GM21786 (cell line): ENCODE measurements at regions not wholly inside any gene's neighbourhood (a gene's known extent, or its start where the extent isn't known, plus 50 kb on each side); places are given as distances from the start of the nearest gene placed in this dataset.
A peak's percentile ranks its signal among the peaks of the same experiment; 100 is the strongest.

Experiments
- ATAC-seq: cut with Tn5 transposase; IDR thresholded peaks from one replicate; pipeline ENCODE4 v1.9.1; 2021; ENCODE audit not compliant: unreplicated experiment

DNA sequence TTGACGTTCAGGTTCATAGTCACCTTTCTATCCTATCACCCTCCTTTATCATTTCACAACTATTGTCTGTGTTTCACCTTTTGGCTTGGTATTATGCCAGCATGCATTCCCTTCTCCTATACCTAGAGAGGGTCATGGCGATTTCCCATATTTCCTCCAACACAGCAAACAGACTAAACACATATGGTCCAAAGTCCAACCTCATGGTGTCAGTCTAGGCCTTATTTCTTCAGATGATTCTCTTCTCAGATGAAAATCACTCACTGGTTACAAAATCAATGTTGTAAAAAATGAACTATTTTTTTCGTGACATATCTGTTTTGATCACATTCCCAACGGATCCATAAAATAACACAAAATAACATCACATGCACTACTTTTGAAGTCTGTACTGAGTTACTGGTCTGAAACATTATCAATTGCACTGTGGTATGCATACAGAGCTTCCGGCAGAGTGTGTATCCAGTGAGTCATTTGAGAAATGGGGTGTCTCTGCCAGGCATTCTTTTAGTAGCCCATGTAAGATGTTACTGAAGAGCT is 204.8 kb upstream of the GALNT5 start:
- ATAC-seq, result no peak

DNA sequence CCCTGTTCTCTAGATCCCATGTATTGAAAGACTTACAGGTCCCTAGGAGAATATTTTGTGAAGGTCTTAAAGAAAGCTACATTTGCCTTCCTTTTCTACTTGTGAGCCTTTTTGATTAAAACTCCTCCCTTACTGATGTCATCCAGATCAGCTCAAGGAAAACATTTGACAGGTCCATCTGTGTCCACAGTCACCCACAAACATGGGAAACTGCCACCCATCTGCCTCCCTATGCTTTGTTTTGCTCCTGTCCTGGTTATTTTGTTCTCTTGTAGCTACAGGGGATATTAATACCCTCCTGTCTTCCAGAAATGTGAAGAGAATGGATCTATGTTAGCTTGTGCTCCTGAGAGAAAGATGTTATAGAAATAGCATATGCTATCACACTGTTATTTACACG is 203.6 kb upstream of the GALNT5 start:
- ATAC-seq, result no peak

DNA sequence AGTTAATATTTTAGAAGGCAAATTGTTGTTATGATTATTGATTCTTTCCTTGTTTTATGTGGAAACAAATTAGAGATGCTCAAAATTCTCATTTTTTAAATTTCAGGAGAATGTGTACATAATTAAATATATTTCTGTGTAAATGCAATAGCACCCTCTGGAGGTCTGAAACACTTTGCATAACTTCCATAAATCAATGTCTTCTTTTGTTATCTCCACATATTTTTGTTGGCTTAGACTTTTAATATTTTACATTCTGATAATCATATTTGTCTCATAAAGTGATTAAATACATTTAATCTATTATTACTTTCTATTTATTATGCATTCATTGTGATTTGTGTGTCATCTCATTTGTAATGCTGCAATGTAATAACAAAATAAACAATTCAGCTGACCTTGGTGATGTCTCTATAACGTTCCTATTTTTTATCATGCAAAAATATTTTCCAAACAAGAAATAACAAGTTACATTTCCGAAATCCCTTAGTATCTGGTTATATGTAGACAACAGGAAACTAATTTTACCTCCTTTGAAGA is 201.8 kb upstream of the GALNT5 start:
- no peak for ATAC-seq

DNA sequence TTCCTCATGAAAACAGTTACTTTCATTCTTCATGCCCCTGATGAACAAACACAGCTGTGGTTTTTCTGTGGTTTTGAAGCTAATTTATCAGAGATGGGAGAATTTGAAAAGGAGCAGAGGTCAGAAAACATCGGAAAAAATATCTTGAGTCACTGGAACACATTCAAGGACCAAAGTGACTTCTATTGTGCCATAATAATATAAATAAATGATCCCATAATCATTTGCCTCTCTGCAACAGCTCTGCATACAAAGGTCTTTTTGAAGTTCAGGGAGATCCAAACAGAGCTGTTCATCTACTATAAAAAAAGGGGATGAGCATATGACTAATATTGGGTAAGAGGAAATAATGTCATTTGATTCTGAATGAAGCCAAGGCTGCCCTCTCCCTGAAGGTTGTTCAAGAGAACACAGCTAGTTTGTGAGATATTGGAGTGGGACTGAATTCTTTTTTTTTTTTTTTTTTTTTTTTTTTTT is 201.3 kb upstream of the GALNT5 start:
- no peak for ATAC-seq

DNA sequence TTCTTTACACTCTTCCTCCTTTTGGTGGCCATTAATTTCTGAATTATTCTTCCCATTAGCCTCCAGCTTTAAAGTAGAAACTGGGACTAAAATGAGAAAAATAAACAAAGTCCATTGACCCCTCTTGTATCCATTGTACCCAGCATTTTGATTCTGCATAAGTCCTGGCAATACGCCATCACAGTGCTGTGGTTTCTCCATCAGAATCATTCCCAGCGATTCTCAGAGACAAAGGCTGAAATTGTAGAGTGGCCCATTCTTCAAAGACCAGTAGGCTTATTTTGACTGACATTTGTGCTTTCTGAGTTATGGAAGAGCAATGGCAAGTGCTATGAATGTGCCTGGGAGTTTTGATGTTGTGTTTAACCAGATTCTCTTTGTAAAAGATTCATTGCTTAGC is 199.3 kb upstream of the GALNT5 start:
- no peak for ATAC-seq

DNA sequence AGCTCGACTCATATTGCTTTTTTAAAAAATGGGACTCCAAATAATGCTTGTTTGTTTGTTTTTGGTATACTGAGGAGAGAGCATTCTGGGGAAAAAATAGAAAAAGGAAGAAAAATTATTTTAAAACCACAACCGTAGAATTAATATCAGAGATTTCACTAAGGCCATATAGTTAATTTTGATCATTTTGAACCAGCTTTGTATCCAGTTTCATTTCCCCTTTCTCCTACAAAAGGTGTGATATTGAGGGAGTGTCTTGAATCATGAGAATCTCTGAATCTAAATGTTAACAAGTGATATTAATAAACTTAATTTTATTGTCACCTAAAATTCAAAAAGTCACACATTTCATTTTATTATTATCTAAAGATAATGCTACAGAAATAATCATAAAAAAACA is 198.5 kb upstream of the GALNT5 start:
- ATAC-seq, result no peak

DNA sequence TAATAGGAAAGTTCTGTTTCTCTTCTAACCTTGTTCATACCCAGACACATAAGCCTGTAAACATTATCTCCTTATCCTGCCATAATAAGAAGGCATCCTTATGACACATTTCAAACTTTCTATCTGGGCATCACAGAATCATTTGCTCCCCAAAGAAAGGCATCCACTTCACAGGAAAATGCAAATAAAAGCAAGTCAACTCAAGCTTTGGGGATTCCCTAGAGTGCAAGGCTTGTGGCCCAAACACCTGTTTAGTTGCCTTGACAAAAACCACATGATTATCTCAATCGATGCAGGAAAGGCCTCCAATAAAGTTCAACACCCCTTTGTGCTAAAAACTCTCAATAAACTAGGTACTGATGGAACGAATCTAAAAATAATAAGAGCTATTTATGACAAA is 195.7 kb upstream of the GALNT5 start:
- ATAC-seq, result peak; percentile 89

DNA sequence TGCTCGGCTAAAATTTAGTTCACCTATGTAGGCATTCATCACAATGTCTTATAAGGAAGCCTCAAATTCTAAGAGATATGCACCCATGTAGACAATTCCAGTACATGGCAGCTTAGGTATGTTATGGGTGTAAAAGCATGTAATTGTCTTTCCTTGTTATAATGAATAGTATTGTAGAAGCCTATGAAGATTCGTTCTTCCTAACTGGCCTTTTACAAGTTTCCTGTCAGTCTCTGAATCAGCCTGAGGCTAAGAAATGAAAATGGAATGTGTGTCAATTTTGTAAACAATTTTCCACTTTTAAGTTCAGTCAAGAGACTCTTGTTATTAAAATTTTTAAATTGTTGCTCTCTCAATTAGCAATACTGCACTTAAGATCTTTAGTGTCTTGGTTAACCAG is 189.9 kb upstream of the GALNT5 start:
- ATAC-seq, result no peak

DNA sequence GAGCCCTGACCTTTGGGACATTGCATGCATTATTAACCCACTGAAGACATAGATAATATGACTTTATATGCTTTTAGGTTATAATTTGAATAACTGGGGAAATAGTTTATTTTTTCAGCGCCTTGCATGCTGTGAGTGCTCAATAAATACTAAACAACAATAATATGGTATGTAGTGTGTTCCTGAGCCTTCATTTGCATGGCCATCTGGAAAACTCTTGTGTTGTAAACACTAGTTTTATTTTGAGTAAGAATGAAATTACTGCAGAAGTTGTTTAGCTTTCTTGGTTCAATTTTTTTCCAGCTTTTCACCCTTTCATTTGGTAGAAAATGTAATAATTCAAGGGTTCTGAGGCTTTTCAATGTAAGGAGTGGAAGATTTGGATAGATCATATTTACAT is 189.3 kb upstream of the GALNT5 start:
- no peak for ATAC-seq

DNA sequence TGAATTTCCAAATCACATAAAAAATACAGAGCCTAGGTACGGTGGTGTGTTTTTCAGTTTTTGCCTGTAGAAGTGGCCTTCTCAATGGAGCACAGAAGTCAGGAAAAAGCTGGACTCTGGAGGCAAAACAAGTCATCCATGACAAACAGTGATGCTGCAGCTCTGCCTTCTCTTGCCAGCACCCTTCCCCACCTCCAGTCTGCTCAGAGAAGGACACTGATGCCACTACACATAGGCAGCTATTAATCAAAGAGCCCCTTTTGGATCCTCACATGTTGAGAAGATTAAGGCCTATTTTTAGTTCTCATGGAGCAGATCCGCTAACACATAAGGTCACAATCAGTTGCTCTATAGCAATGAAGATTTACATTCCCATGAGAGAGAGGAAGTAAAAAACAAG is 181.6 kb upstream of the GALNT5 start:
- no peak for ATAC-seq

DNA sequence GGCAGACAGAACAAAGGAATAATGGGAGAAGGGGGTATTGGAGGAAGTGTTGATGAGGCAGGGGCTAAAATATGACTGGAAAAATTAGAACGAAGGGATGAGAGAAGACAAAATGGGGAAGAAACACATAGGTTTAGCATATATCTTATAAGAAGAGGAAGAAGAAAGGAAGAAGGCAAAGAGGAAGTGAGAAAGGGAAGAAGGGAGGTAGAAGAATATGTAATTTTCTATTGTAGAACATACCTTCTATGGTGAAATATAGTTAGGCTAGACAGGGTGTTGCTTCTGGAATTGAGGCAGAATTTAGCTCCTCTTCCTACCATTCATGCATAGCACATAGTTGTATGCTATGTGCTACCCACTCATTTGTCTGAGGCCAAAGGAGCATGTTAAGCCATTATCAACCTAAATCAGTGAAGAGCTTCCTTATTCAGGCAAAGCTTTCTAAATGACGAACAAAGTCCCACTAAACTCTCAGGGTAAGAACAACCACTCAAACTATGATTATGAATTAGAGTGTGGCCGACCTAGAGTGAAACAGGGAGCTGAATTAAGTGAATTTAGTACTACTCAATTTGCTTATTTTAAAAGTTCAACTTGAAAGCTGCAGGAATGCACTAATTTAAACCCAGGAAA is 180.9 kb upstream of the GALNT5 start:
- ATAC-seq, result peak; percentile 27

DNA sequence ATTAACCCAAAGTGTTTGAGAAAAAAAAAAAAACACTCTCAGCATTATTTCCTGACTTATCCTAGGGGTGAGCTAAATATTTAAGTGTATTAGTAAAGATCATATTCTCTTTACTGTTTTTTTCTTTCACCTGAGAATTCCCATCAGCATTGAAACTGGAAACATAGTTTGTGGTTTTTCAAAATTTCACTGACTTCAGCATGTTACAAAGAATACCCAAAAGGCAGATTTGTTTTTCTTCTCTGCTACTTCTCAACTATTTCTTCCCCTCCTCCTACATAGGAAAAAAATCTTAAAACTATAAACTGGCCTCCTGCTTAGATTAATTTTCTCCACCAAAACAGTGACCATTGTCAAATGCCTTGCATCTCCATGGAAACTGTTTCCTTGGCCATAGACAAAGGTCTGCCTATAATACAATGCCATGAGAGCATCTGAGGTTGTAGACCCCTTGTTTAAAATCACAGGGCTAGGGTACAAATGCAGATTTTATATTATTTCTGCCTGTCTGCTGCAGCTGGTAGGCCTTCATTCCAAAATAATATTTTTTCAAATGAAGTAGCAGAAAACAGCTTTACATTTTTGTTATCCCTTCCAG is 179.7 kb upstream of the GALNT5 start:
- ATAC-seq, result no peak

DNA sequence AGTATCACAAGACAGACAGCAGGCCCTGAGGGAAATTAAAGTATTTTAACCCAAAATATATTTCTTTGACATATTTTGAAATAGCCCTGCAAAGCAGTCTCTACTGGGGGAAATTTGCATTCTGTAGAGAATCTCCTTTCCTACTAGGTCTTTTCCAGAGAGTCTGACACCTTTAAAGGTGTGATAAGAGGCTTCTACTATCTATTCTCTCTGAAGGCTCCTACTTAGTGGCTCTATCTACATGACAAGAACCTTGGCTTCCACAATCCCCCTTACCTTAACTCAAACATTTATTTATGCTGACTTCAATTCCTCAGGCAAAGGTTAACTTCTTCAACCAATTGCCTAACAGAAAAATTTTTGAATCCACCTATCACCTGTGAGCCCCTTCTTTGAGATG is 174.6 kb upstream of the GALNT5 start:
- no peak for ATAC-seq

DNA sequence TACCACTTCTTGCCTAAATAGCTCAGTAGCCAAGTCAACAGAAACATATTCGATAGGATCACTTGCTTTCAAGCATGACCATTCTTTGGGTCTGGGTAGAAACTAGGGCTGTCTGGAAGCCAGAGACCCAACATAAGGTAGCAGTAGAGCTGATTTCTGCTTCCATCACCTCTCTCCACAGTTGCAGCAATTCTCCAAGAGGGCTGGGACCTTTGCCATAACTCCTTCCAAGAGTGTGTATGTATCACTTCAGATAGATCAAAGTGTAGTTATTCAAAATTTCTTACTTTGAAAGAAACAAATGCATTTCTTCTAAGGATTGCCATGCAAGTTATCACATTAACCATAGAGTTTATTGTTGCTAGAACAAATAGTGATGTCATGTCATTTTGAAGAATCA is 172.0 kb upstream of the GALNT5 start:
- ATAC-seq, result no peak

DNA sequence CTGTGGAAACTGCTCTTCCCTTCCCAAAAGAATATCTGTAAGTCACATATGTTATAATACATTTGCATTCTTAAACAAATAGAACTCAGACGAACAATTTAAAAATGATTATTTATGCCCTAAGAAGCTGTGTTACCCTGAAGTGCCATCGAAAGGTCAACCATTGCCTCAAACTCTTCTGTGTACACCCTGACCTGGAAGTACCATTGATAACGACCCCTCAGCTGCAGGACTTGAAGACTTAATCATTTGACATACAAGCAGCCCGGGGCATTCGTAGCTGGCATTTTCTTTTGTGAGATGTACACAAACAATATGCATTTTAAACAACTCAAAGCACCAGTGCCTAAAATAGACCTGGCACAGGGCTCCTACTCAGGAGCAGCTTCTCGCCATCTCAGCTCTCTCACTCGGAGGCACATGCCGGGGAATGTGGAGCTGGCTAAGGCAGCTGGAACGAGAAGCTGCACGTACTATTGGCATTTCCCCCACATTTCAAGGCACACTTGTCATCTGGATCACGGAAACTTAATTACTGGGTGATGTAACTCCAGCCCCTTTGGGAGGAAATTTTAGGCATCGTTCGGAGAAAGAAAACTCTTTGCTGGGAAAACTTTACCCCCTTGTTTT is 170.0 kb upstream of the GALNT5 start:
- no peak for ATAC-seq

DNA sequence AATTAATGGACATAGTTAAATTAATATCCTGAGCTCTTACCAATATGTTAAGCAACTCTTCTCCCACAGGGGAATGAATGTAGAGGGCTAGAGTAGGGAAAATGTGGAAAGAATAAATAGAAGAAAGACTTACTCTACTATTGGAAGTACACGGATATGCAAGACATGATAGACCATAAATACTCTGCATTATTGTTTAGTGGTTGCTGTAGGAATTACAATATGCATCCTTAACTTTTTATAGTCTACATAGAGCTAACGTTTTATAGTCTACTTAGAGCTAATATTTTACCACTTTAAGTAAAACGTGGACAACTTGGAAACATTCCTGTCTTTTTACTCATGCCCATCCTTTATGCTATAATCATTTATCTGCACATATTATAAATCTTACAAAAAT is 163.8 kb upstream of the GALNT5 start:
- ATAC-seq, result no peak

DNA sequence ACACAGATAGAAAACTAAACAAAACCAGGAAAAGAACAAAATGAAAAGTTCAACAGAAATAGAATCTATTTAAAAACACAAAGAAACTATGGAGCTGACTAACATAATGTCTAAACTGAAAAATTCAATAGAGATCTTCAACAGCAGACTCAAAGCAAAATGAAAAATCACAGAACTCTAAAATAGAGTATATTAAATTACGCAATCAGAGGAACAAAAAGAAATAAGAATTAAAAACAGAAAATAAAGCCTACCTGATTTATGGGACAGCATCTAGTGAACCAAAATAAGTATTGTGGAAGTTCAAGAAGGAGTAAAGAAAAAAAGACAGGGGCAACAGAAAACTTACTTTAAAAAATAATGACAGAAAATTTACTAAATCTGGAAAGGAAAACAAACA is 152.1 kb upstream of the GALNT5 start:
- ATAC-seq, result no peak

DNA sequence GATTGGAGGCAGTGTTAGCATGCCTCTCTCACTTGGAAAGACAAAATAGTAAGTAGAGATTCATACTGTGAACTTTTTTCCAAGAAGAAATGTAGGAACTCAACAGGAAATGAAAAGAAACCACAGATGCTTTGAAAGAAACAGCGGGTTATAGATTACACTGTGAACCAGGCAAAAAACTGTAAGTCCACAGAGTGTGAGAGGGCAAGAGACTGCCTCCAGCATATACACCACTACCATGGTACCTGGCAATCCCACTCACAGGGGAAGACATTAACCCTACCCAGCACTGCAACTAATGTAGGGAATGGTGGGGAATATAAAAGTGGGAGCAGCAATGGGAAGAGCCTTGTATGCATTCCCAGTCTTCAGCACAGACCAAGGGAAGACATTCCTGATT is 150.6 kb upstream of the GALNT5 start:
- ATAC-seq, result no peak

DNA sequence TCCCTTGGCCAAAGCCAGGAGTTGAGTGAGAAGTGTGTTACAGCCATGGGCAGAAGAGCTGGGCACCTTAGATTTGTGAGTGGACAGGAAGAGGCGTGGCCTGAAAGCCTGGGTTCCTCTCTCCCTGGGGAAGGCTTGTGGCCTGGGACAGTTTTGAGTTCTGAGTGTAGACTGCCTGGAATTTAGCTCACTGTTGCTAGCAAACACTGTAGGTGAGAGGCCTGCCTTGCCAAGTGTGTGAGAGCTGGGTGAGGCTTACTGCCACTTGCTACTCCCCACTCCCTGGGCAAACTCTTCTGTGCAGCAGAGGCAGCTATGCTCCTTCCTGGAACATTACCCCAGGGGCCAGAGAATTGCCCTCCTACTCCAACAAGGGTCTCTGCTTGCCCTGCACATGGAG is 150.0 kb upstream of the GALNT5 start:
- peak; percentile 46 for ATAC-seq

DNA sequence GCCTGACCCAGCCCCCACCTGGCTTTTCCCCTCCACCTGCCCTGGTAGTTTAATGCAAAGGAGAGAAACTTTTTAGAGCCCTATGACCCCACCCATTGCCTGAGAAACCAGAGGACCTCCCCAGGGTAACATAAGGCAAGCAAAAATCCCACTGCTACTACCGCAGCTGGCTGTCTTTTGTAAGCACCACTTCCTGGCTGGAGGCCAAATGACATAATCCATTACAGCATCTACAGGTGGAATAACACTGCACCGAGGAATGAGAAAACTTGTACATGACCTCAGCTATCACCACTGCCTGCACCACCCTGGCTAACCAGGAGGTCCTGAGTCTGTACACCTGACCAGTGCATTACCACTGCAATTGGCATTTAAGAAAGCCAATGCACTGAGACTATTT is 149.6 kb upstream of the GALNT5 start:
- ATAC-seq, result peak; percentile 55

DNA sequence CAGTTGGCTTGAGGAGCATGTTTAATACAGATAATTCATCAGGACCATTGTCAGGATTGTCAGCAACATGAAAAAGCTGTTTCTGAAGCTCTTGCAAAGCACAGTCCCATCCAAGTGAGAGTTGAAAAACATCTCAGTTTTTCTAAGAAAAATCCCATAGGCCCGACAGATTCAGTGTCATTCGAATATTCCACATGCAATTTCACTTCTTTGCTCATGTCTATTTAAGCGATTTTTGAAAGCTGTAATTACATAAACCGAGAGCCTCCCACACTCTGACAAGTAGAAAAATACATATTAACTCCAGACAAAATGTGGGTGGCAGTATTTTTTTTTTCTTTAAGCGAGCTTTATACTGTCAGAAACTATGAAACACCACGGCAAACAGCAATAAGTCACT is 134.7 kb upstream of the GALNT5 start:
- ATAC-seq, result no peak

DNA sequence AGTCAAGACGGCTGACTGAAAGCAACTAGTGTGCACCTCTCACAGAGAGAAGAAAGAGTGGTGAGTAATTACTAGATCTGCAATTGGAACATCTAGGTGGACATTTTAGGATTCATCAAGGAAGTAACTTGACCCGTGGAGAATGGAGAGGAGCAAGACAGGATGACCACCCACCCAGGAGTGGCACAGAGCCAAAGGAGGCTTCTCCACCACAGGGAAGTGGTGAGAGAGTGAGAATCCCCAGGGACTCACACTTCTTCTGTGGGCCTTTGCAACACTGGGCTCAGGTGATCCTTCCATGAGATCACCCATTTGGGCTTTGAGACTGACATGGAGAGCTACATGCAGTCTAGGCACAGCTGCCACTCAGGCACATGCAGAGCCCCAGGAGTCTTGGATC is 132.8 kb upstream of the GALNT5 start:
- ATAC-seq, result no peak
